ENCODE measurements at regions not wholly inside any gene's neighbourhood (a gene's known extent, or its start where the extent isn't known, plus 50 kb on each side); places are given as distances from the start of the nearest gene placed in this dataset.

DNA sequence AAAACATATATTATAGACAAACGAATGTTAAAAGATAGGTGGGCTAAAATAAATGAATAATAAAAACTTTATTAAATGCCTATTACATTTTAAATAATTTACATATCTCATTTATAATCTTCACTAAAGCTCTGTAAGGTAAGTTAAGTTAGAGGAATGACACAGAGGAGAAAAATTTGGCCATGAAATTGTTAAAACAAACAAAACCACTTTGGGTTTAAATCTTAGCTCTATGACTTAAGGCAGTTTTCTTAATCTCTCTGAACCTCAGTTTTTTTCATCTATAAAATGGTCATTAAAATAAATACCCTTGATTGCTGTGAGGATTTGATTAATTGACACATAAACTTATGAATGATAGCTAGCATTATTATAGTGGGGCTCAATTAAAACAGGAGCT is 404.8 kb upstream of the ATP11B start:
- no peak for DNase-seq (ENCODE audit: low read depth)
- H3K4me3 ChIP-seq (ENCODE audit: low read depth, low read length) = no peak overlapping the region
- TF ChIP-seq, protein P1, sequence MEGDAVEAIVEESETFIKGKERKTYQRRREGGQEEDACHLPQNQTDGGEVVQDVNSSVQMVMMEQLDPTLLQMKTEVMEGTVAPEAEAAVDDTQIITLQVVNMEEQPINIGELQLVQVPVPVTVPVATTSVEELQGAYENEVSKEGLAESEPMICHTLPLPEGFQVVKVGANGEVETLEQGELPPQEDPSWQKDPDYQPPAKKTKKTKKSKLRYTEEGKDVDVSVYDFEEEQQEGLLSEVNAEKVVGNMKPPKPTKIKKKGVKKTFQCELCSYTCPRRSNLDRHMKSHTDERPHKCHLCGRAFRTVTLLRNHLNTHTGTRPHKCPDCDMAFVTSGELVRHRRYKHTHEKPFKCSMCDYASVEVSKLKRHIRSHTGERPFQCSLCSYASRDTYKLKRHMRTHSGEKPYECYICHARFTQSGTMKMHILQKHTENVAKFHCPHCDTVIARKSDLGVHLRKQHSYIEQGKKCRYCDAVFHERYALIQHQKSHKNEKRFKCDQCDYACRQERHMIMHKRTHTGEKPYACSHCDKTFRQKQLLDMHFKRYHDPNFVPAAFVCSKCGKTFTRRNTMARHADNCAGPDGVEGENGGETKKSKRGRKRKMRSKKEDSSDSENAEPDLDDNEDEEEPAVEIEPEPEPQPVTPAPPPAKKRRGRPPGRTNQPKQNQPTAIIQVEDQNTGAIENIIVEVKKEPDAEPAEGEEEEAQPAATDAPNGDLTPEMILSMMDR (IDR thresholded peaks at IDR 0.05; ENCODE audit: insufficient read depth, low read length) = no peak

DNA sequence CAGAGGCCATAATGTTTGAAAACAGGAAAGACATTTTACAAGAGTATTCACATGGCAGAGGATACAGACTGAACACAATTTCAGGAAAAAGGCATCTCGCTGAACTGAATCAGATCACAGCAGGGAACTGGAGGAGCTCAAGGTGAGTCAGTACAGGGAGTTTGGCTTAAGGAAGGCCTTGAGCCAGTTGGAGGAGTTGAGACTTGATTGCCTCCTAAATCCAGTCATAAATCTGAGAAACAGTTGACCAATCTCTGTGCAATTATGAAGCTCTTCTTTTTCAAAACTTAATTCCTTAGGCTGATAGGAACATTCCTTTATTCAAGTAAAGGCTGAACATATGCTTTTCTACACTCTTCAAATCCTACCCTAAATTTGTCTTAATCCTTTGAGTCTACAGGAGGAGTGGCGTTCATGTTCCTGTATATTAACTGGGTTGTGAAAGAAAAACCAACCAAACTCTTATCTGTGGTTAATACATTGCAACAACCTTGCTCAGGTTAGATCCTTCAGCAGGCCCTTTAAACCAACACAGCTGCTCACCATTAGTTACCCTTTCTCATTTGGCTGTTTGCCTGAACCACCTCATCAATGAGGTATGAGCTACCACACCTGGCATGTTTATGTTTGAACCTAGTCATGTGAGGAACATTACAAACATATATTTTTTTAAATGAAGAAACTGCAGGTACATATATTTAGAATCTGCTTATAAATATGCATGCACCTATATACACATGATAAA is 404.1 kb upstream of the ATP11B start:
- TF ChIP-seq, protein P1 (IDR thresholded peaks at IDR 0.05; ENCODE audit: insufficient read depth, low read length) = no peak
- no peak for DNase-seq (ENCODE audit: low read depth)
- no peak overlapping the region for H3K4me3 ChIP-seq (ENCODE audit: low read depth, low read length)

DNA sequence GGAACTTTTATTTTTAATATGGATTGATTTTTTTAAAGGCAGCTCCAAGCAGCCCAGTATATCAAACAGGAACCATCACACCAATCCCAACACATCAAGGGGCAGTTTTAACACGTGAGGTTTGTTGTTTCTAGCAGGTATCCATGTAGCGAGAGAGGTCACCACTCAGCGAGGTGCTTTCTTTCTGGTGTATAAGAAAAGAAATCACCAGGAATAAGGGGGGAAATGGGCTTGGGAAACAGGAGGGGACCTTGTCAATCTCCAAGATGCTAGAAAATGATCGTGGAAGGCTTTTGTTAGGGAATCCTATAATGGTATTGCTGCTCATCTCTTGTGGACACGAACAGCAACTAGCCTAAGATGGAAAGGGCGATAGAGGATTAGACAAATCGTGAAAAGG is 402.9 kb upstream of the ATP11B start:
- TF ChIP-seq, protein P1 (IDR thresholded peaks at IDR 0.05; ENCODE audit: insufficient read depth, low read length) = no peak
- H3K4me3 ChIP-seq (ENCODE audit: low read depth, low read length) = no peak overlapping the region
- no peak for DNase-seq (ENCODE audit: low read depth)

DNA sequence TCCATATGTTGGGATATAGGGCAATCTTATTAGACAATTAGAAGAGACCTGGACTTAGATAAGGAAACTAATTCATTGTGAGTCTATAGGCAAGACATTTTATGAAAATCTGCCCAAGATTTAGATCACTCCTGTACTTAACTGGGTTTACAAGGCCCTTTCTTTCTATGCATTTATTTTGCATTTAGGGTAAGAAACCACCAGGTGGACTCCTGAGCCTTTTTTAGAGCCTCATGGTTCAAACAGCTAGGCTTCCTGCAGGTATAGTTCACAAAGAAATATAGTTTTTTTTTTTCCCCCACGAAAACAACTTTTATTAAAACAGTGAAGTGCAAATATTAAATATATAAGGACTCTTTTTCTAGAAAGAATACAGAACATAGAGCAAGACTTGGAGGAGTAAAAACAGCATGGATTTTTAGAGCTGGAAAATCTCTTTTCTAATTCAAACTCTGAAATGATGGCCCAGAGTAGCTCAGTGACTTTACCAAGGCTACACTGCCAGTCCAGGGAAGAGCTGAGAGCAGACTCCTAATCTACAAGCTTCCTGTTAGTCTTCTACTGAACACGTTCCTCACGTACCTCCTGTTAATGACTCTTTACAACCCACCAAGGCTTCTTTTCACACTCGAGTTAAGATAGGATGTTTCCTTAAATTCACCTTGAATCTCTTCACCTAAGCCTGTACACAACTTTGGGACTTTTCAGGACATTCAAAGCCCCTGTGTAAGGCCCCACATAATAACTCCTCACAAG is 400.9 kb upstream of the ATP11B start:
- TF ChIP-seq, protein P1 (IDR thresholded peaks at IDR 0.05; ENCODE audit: insufficient read depth, low read length) = no peak

DNA sequence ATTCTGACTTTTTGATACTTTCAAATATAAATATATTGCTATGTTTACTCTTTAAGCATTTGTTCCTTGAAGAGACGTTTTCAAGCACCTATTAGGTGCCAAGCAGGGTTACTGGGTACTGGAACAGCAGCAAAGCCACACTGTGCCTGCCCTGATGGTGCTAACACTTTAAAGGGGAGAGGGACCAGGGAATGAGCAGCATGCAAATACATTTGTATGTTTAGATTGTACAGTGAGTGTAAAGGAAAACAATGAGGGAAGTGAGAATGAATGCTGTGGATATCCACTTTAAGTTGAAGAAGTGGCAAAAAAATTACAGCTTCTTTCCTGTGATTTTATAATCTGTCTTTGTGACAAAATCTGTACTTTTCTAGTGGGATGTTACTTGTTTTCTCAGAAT is 400.2 kb upstream of the ATP11B start:
- TF ChIP-seq, protein P1 (IDR thresholded peaks at IDR 0.05; ENCODE audit: insufficient read depth, low read length) = no peak
- DNase-seq (ENCODE audit: low read depth) = no peak
- no peak overlapping the region for H3K4me3 ChIP-seq (ENCODE audit: low read depth, low read length)

More for the DNA sequence above, 400.9 kb upstream of the ATP11B start:
- H3K4me3 ChIP-seq (ENCODE audit: low read depth, low read length) = no peak overlapping the region
- DNase-seq (ENCODE audit: low read depth) = no peak

DNA sequence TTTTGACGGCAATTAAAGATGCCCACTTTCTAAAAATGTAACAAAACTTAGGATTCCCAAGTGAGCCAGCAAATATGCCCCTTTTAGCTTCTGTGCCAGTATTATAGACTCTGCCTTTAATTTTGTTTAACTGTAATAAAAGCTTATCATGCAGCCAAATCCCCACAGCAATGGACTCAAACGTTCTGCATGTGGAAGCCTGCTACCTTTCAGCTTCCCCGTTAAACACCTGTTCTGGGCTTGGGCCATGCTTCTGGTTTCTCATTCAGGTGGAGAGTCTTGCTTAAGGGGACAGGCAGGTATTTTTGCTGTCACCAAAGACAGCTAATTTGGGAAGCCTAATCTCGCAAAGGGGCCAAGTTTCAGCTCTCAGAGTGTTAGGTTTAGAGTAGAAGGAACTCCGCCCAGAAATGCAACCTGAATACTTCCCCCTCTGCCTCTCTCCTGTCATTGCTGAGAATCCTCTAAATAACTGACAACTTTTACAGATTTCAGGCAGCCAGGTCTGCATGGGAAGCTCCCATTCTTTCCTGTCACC is 399.4 kb upstream of the ATP11B start:
- H3K4me3 ChIP-seq (ENCODE audit: low read depth, low read length) = no peak overlapping the region
- DNase-seq (ENCODE audit: low read depth) = no peak
- TF ChIP-seq, protein P1 (IDR thresholded peaks at IDR 0.05; ENCODE audit: insufficient read depth, low read length) = no peak

Data from fibroblast of the aortic adventitia (primary cell).